IMR-90 (cell line): ENCODE measurements at regions not wholly inside any gene's neighbourhood (a gene's known extent, or its start where the extent isn't known, plus 50 kb on each side); places are given as distances from the start of the nearest gene placed in this dataset.

Experiments
- BHLHE40 ChIP-seq: fragments of 150-350 bp; IDR thresholded peaks from 2 replicates; pipeline ENCODE4 v1.6.1; 2016; ENCODE audit warnings: mild to moderate bottlenecking, low read depth, low read length
- CHD1 ChIP-seq: IDR thresholded peaks from 2 replicates; pipeline ENCODE4 v1.6.1; 2012; ENCODE audit warnings: low read depth, low read length, improper control_type of control experiment
- MAFK ChIP-seq: IDR thresholded peaks from 2 replicates; pipeline ENCODE4 v1.6.1; 2012; ENCODE audit warnings: low read depth, low read length, improper control_type of control experiment
- NFE2L2 ChIP-seq: fragments of 150-350 bp; IDR thresholded peaks from 2 replicates; pipeline ENCODE4 v1.6.1; 2016; ENCODE audit warnings: low read depth, mild to moderate bottlenecking, low read length
- POLR2A ChIP-seq: IDR thresholded peaks from 2 replicates; pipeline ENCODE4 v1.6.1; 2012; ENCODE audit warnings: mild to moderate bottlenecking, low read depth, low read length
- RAD21 ChIP-seq: IDR thresholded peaks from 2 replicates; pipeline ENCODE4 v1.6.1; 2012; ENCODE audit warnings: low read length, improper control_type of control experiment
- RCOR1 ChIP-seq: IDR thresholded peaks from 2 replicates; pipeline ENCODE4 v1.6.1; 2012; ENCODE audit warnings: mild to moderate bottlenecking, low read length, improper control_type of control experiment; ENCODE audit not compliant: insufficient replicate concordance
- RFX5 ChIP-seq: IDR thresholded peaks from 2 replicates; pipeline ENCODE4 v1.8.0; 2012; ENCODE audit warnings: low read depth, mild to moderate bottlenecking, low read length, moderate library complexity
- SMC3 ChIP-seq: fragments of 150-350 bp; IDR thresholded peaks from 2 replicates; pipeline ENCODE4 v1.6.1; 2016; ENCODE audit warnings: low read depth, mild to moderate bottlenecking, antibody characterized with exemption, low read length, moderate library complexity
- TF ChIP-seq, protein P1 (sequence below): conservative IDR thresholded peaks from 2 replicates; pipeline ENCODE4 v1.5.1; 2012; ENCODE audit warnings: mild to moderate bottlenecking, low read depth, low read length, improper control_type of control experiment

DNA sequence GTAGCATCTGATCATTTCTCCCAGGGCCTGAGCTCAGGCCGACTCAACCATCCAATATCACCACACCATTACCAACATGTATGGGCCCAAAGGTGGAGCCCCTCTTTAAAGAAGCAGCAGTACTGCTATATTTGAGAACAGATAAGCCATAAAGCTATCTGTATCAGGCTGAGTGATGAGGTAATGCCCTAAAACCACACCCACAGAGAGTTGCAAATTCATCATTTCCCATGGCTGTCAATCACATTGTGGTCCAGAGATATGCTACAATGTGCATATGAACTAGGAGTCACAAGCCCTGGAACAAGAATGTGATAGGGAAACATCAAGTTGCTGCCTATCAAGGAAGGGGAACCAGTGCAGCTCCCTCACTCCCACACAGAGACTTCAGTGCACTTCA is 52.6 kb upstream of the GALNT13 start:
- TF ChIP-seq NFE2L2 = no peak
- no peak for TF ChIP-seq POLR2A
- no peak for TF ChIP-seq RCOR1
- TF ChIP-seq, protein P1, sequence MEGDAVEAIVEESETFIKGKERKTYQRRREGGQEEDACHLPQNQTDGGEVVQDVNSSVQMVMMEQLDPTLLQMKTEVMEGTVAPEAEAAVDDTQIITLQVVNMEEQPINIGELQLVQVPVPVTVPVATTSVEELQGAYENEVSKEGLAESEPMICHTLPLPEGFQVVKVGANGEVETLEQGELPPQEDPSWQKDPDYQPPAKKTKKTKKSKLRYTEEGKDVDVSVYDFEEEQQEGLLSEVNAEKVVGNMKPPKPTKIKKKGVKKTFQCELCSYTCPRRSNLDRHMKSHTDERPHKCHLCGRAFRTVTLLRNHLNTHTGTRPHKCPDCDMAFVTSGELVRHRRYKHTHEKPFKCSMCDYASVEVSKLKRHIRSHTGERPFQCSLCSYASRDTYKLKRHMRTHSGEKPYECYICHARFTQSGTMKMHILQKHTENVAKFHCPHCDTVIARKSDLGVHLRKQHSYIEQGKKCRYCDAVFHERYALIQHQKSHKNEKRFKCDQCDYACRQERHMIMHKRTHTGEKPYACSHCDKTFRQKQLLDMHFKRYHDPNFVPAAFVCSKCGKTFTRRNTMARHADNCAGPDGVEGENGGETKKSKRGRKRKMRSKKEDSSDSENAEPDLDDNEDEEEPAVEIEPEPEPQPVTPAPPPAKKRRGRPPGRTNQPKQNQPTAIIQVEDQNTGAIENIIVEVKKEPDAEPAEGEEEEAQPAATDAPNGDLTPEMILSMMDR = no peak
- no peak for TF ChIP-seq MAFK
- TF ChIP-seq BHLHE40 = no peak
- no peak for TF ChIP-seq SMC3
- TF ChIP-seq RFX5 = no peak
- TF ChIP-seq RAD21 = no peak
- no peak for TF ChIP-seq CHD1
